ENCODE measurements at regions not wholly inside any gene's neighbourhood (a gene's known extent, or its start where the extent isn't known, plus 50 kb on each side); places are given as distances from the start of the nearest gene placed in this dataset.
A peak's percentile ranks its signal among the peaks of the same experiment; 100 is the strongest.

GRCh38 chr17:69608141-69608540, 193.6 kb downstream of the MAP2K6 start:
- Histone ChIP-seq H3K9ac (ENCODE audit: low read length) (peak overlapping the region; percentile 70), H3K9me3 (ENCODE audit: insufficient read depth, low read length) (no peaks in the 10 kb centered on the region), H3F3A (ENCODE audit: insufficient read depth) (peaks cover 34% of the 10 kb centered on the region), H4K20me1 (ENCODE audit: low read depth, low read length) (no peaks in the 10 kb centered on the region), H3K9me2 (replicated peaks; ENCODE audit: insufficient read depth, low read length) (no peaks in the 10 kb centered on the region), H3K79me2 (ENCODE audit: insufficient read depth, low read length) (no peaks in the 10 kb centered on the region), H2AFZ (ENCODE audit: low read depth, low read length, severe bottlenecking) (no peak overlapping the region), H3K27me3 (ENCODE audit: low read length) (no peaks in the 10 kb centered on the region), H3K27ac (ENCODE audit: low read depth, low read length) (peak overlapping the region; percentile 98), H3K4me3 (ENCODE audit: insufficient read depth, low read length, poor library complexity, severe bottlenecking) (no peak overlapping the region), H3K36me3 (ENCODE audit: low read length) (no peaks in the 10 kb centered on the region), H3K4me2 (ENCODE audit: low read depth, low read length, poor library complexity, severe bottlenecking) (peak overlapping the region; percentile 67)
- TF ChIP-seq EZH2phosphoT487 (conservative IDR thresholded peaks at IDR 0.05; ENCODE audit: low read length) (no peak), CTCF (IDR thresholded peaks at IDR 0.05; ENCODE audit: insufficient read depth, low read length, poor library complexity, severe bottlenecking) (no peak)

- no peak overlapping the region for H3K4me3 ChIP-seq (ENCODE audit: insufficient read depth, low read length, poor library complexity, severe bottlenecking)
- peak overlapping the region; percentile 70 for H3K9ac ChIP-seq (ENCODE audit: low read length)
- H3K79me2 ChIP-seq (ENCODE audit: insufficient read depth, low read length) = no peaks in the 10 kb centered on the region
- peak overlapping the region; percentile 67 for H3K4me2 ChIP-seq (ENCODE audit: low read depth, low read length, poor library complexity, severe bottlenecking)
- no peaks in the 10 kb centered on the region for H4K20me1 ChIP-seq (ENCODE audit: low read depth, low read length)
- H3K9me3 ChIP-seq (ENCODE audit: insufficient read depth, low read length) = no peaks in the 10 kb centered on the region
- peak overlapping the region; percentile 1 for H2AFZ ChIP-seq (ENCODE audit: low read depth, low read length, severe bottlenecking)
- H3K36me3 ChIP-seq (ENCODE audit: low read length) = no peaks in the 10 kb centered on the region
- H3K27ac ChIP-seq (ENCODE audit: low read depth, low read length) = peak overlapping the region; percentile 98
- H3K27me3 ChIP-seq (ENCODE audit: low read length) = no peaks in the 10 kb centered on the region
- H3F3A ChIP-seq (ENCODE audit: insufficient read depth) = peaks cover 31% of the 10 kb centered on the region
- TF ChIP-seq EZH2phosphoT487 (conservative IDR thresholded peaks at IDR 0.05; ENCODE audit: low read length) = no peak
- H3K9me2 ChIP-seq (replicated peaks; ENCODE audit: insufficient read depth, low read length) = no peaks in the 10 kb centered on the region
These were observed 194.4 kb downstream of the MAP2K6 start for GRCh38 chr17:69608808-69609472.

- H3K9me3 ChIP-seq (ENCODE audit: insufficient read depth, low read length) = no peaks in the 10 kb centered on the region
- no peaks in the 10 kb centered on the region for H3K9me2 ChIP-seq (replicated peaks; ENCODE audit: insufficient read depth, low read length)
- H3K4me3 ChIP-seq (ENCODE audit: insufficient read depth, low read length, poor library complexity, severe bottlenecking) = no peak overlapping the region
- TF ChIP-seq CTCF (IDR thresholded peaks at IDR 0.05; ENCODE audit: insufficient read depth, low read length, poor library complexity, severe bottlenecking) (peak; percentile 80), EZH2phosphoT487 (conservative IDR thresholded peaks at IDR 0.05; ENCODE audit: low read length) (no peak)
- H3F3A ChIP-seq (ENCODE audit: insufficient read depth) = peaks cover 29% of the 10 kb centered on the region
- peak overlapping the region; percentile 98 for H3K27ac ChIP-seq (ENCODE audit: low read depth, low read length)
- no peaks in the 10 kb centered on the region for H3K79me2 ChIP-seq (ENCODE audit: insufficient read depth, low read length)
- H3K4me2 ChIP-seq (ENCODE audit: low read depth, low read length, poor library complexity, severe bottlenecking) = peak overlapping the region; percentile 67
- H3K36me3 ChIP-seq (ENCODE audit: low read length) = no peaks in the 10 kb centered on the region
- peak overlapping the region; percentile 1 for H2AFZ ChIP-seq (ENCODE audit: low read depth, low read length, severe bottlenecking)
- H3K9ac ChIP-seq (ENCODE audit: low read length) = peak overlapping the region; percentile 70
- no peaks in the 10 kb centered on the region for H3K27me3 ChIP-seq (ENCODE audit: low read length)
- H4K20me1 ChIP-seq (ENCODE audit: low read depth, low read length) = no peaks in the 10 kb centered on the region
These were observed 195.2 kb downstream of the MAP2K6 start for GRCh38 chr17:69609473-69610305.

Data from SU-DHL-6 (cell line).